HCT116 (cell line): ENCODE measurements at regions not wholly inside any gene's neighbourhood (a gene's known extent, or its start where the extent isn't known, plus 50 kb on each side); places are given as distances from the start of the nearest gene placed in this dataset.
"Not testable (repeated sequence)": the region's sequence is repeated elsewhere in the genome, so short reads cannot be mapped to it uniquely, and the experiment has no call there.

Experiments used
- ATAC-seq: fragments of 200-7000 bp; cut with Tn5 transposase; 2 replicates; pipeline ENCODE4 v1.9.1; 2020; ENCODE audit warnings: mild to moderate bottlenecking, moderate library complexity
- BruUV-seq: library from RNA; stranded (reverse); fragments of 400-500 nt; replicated peaks from 2 replicates; lab custom pipeline; 2021; lab: Mats Ljungman, UMichigan
- CTCF ChIA-PET: fragments of 300-600 bp; sonication (Branson Sonifier 250); formaldehyde crosslinking; loops from one replicate; lab custom pipeline; 2021; ENCODE audit warnings: antibody characterized with exemption; lab: Charles Lee
- POLR2A ChIA-PET: fragments of 300-600, 350-600 bp; sonication (Branson Sonifier 250); formaldehyde crosslinking; loops from one replicate; lab custom pipeline; 2021; ENCODE audit warnings: antibody characterized with exemption; lab: Charles Lee
- RAD21 ChIA-PET, 2 experiments: fragments of 300-600 bp; sonication (Branson Sonifier 250); formaldehyde crosslinking; loops; one replicate each; lab custom pipeline; 2023; ENCODE audit warnings: low total read pairs in 2 of 2; ENCODE audit not compliant: uncharacterized antibody in 2 of 2, unreplicated experiment in 2 of 2, low non-redundant PET in 1 of 2; lab: Charles Lee
- DNase-seq: peaks from one replicate; pipeline ENCODE4 v3.0.0-alpha.2; 2010; ENCODE audit warnings: low read depth, low spot score
- H2AFZ ChIP-seq: fragments of 200-600 bp; shearing (Covaris generic), sonication (generic); 2 replicates; pipeline ENCODE4 v1.6.1; 2017; ENCODE audit warnings: low read depth, mixed run types, mixed read lengths, antibody characterized with exemption, low read length; ENCODE audit not compliant: poor library complexity, severe bottlenecking
- H3K27ac ChIP-seq: 2 replicates; pipeline ENCODE4 v1.5.1; 2012; ENCODE audit warnings: low read depth, low read length
- H3K27me3 ChIP-seq: fragments of 200-600 bp; sonication (generic); 2 replicates; pipeline ENCODE4 v1.6.1; 2016; ENCODE audit warnings: mixed run types, low read length, mixed read lengths; ENCODE audit not compliant: insufficient read depth
- H3K36me3 ChIP-seq, 2 experiments: fragments of 200-500 bp in 1 of 2; fragments of 200-600 bp in 1 of 2; sonication (Bioruptor generic) in 1 of 2; sonication (generic) in 1 of 2; 2 replicates each; pipeline versions ENCODE4 v1.5.1 to v1.6.1; 2014 to 2016; ENCODE audit warnings: low read length in 2 of 2, inconsistent platforms in 1 of 2, mixed read lengths in 1 of 2, mixed run types in 1 of 2; ENCODE audit not compliant: insufficient read depth in 2 of 2, control insufficient read depth in 1 of 2
- H3K4me1 ChIP-seq, 2 experiments: fragments of 200-600 bp in 1 of 2; sonication (generic) in 1 of 2; 2 replicates each; pipeline versions ENCODE4 v1.5.1 to v1.6.1; 2012 to 2017; ENCODE audit warnings: low read length in 2 of 2, inconsistent platforms in 1 of 2, mild to moderate bottlenecking in 1 of 2, mixed read lengths in 1 of 2, mixed run types in 1 of 2, moderate library complexity in 1 of 2; ENCODE audit not compliant: insufficient read depth in 2 of 2, control insufficient read depth in 1 of 2
- H3K4me2 ChIP-seq: fragments of 200-600 bp; sonication (generic); 2 replicates; pipeline ENCODE4 v1.6.1; 2017; ENCODE audit warnings: mixed run types, low read length, mixed read lengths
- H3K4me3 ChIP-seq, 2 experiments: fragments of 200-600 bp in 1 of 2; sonication (generic) in 1 of 2; replicated peaks in 1 of 2; 2 replicates each; pipeline ENCODE4 v1.5.1; 2011 to 2016; ENCODE audit warnings: low read length in 2 of 2, control low read depth in 1 of 2, low read depth in 1 of 2, mild to moderate bottlenecking in 1 of 2, mixed read lengths in 1 of 2, mixed run types in 1 of 2
- H3K79me2 ChIP-seq: fragments of 200-600 bp; sonication (generic); 2 replicates; pipeline ENCODE4 v1.6.1; 2017; ENCODE audit warnings: mild to moderate bottlenecking, mixed run types, low read length, moderate library complexity, mixed read lengths; ENCODE audit not compliant: insufficient read depth
- H3K9ac ChIP-seq: fragments of 200-600 bp; sonication (generic); 2 replicates; pipeline ENCODE4 v1.6.1; 2016; ENCODE audit warnings: low read length, mixed read lengths
- H3K9me2 ChIP-seq: fragments of 200-600 bp; sonication (generic), shearing (Covaris generic); 2 replicates; pipeline ENCODE4 v1.6.1; 2017; ENCODE audit warnings: mixed run types, mild to moderate bottlenecking, moderate library complexity; ENCODE audit not compliant: insufficient read depth
- H3K9me3 ChIP-seq, 2 experiments: fragments of 200-500 bp in 1 of 2; fragments of 200-600 bp in 1 of 2; sonication (Bioruptor generic) in 1 of 2; sonication (generic) in 1 of 2; 2 replicates each; pipeline ENCODE4 v1.6.1; 2014 to 2017; ENCODE audit warnings: low read length in 2 of 2, mixed read lengths in 2 of 2, inconsistent platforms in 1 of 2, low read depth in 1 of 2, mild to moderate bottlenecking in 1 of 2, mixed run types in 1 of 2, moderate library complexity in 1 of 2; ENCODE audit not compliant: control insufficient read depth in 1 of 2, insufficient read depth in 1 of 2
- H4K20me1 ChIP-seq: fragments of 200-600 bp; sonication (generic), shearing (Covaris generic); 2 replicates; pipeline ENCODE4 v1.6.1; 2017; ENCODE audit warnings: mixed run types, mild to moderate bottlenecking, moderate library complexity; ENCODE audit not compliant: insufficient read depth
- ATF3 ChIP-seq: IDR thresholded peaks from 2 replicates; pipeline ENCODE4 v1.6.1; 2012
- ELF1 ChIP-seq: IDR thresholded peaks from 2 replicates; pipeline ENCODE4 v1.6.1; 2012; ENCODE audit warnings: low read depth, borderline replicate concordance
- EZH2phosphoT487 ChIP-seq: fragments of 200-600 bp; IDR thresholded peaks from 2 replicates; pipeline ENCODE4 v1.6.1; 2018; ENCODE audit warnings: antibody characterized with exemption, borderline replicate concordance
- MAX ChIP-seq: IDR thresholded peaks from 2 replicates; pipeline ENCODE4 v1.6.1; 2012
- POLR2AphosphoS5 ChIP-seq: IDR thresholded peaks from 2 replicates; pipeline ENCODE4 v1.6.1; 2011; ENCODE audit warnings: mild to moderate bottlenecking, low read depth, low read length, moderate library complexity
- RAD21 ChIP-seq: IDR thresholded peaks from 2 replicates; pipeline ENCODE4 v1.6.1; 2012; ENCODE audit warnings: low read depth, mild to moderate bottlenecking
- REST ChIP-seq: IDR thresholded peaks from 2 replicates; pipeline ENCODE4 v1.6.1; 2012; ENCODE audit warnings: low read depth
- SP1 ChIP-seq: IDR thresholded peaks from 2 replicates; pipeline ENCODE4 v1.6.1; 2012; ENCODE audit warnings: low read depth
- YY1 ChIP-seq: IDR thresholded peaks from 2 replicates; pipeline ENCODE4 v1.6.1; 2011; ENCODE audit warnings: low read length, low read depth, moderate library complexity, mild to moderate bottlenecking; ENCODE audit not compliant: insufficient replicate concordance; ENCODE audit errors: extremely low read depth
- ZNF274 ChIP-seq: fragments of 200-500 bp; sonication (Bioruptor generic); IDR thresholded peaks from 2 replicates; pipeline ENCODE4 v1.6.1; 2014; ENCODE audit warnings: mild to moderate bottlenecking, low read depth, low read length, inconsistent platforms
- intact Hi-C: fragments of 100-400 bp; cut with micrococcal nuclease; formaldehyde crosslinking; loops from 2 replicates; pipeline ENCODE4 v1.10.0; 2022

- no peak for TF ChIP-seq ATF3
- no peak for TF ChIP-seq MAX
- no peak for TF ChIP-seq ELF1
- no peak for TF ChIP-seq RAD21
- no peak for TF ChIP-seq SP1
- no peak for TF ChIP-seq YY1
- no peak for TF ChIP-seq REST
- no peak for TF ChIP-seq ZNF274
Observed at GRCh38 chr9:68609901-68610415, 69.3 kb upstream of the TMEM252 start (continued).

DNA sequence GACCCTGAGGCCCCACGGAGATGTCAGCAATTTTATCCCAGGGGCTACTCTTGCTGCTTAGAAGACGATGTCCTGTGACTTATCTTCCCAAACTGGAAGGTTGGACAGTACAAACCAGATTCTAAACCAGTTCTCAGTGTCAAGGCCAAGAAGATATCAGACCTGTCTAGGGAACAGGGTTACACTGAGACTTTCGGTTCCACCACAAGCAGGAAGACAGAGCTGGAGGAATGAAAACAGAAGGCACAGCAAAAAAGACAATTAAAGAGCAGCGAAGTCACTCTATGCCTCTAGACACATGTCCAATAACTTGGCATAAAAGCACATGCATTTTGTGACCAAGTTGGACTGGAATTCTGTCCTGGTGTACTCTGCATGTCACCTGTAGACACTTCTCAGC is 73.4 kb upstream of the TMEM252 start:
- no peaks in the 10 kb centered on the region; a peak in 1 of 4 replicates for H3K9me3 ChIP-seq
- no peaks in the 10 kb centered on the region for H3K4me1 ChIP-seq
- H4K20me1 ChIP-seq: no peaks in the 10 kb centered on the region
- DNase-seq (no peak), ATAC-seq (no peak)
- no peaks in the 10 kb centered on the region for H3K79me2 ChIP-seq
- H3K4me3 ChIP-seq: no peak overlapping the region
- H3K9ac ChIP-seq: no peak overlapping the region
- intact Hi-C loops: no loop called here
- peaks cover 3% of the 10 kb centered on the region; the same call in 1 of the 2 replicates for H3K27me3 ChIP-seq
- H3K4me2 ChIP-seq: no peak overlapping the region
- H2AFZ ChIP-seq: no peak overlapping the region
- no peaks in the 10 kb centered on the region for H3K36me3 ChIP-seq
- POLR2A ChIA-PET: no interaction called here
- CTCF ChIA-PET: no interaction called here
- no peaks in the 10 kb centered on the region for H3K9me2 ChIP-seq
- H3K27ac ChIP-seq: no peak overlapping the region
- TF ChIP-seq SP1 (no peak), EZH2phosphoT487 (no peak), POLR2AphosphoS5 (no peak)
- RAD21 ChIA-PET: no interaction called here
- no TSS peak for BruUV-seq

- H3K4me3 ChIP-seq, H3K27me3 ChIP-seq, ATAC-seq, H3K27ac ChIP-seq, POLR2A ChIA-PET, RAD21 ChIA-PET, H2AFZ ChIP-seq, DNase-seq, H4K20me1 ChIP-seq, CTCF ChIA-PET, H3K9ac ChIP-seq, intact Hi-C loops, H3K9me2 ChIP-seq, H3K4me1 ChIP-seq, H3K9me3 ChIP-seq, BruUV-seq, H3K4me2 ChIP-seq, H3K36me3 ChIP-seq, H3K79me2 ChIP-seq: not testable (repeated sequence)
Observed at GRCh38 chr9:68617011-68617410, 76.3 kb upstream of the TMEM252 start.
